CD4-positive, CD25-positive, alpha-beta regulatory T cell (primary cell): ENCODE measurements at regions not wholly inside any gene's neighbourhood (a gene's known extent, or its start where the extent isn't known, plus 50 kb on each side); places are given as distances from the start of the nearest gene placed in this dataset.

Source experiments
- ATAC-seq, 2 donors: fragments of 150-1000 bp; cut with Tn5 transposase; one replicate each; pipeline ENCODE4 v1.10.0; 2021; ENCODE audit warnings: low read depth in 2 of 2, moderate number of reproducible peaks in 2 of 2, moderate library complexity in 1 of 2
- DNase-seq, 3 donors: peaks; one replicate each; pipeline versions ENCODE4 v3.0.0 to v3.0.0-alpha.2; 2012 to 2022; ENCODE audit warnings: mixed read lengths in 1 of 3
- H3K27ac ChIP-seq: one replicate; pipeline ENCODE4 v1.7.0; 2013; ENCODE audit warnings: mild to moderate bottlenecking, low read length; ENCODE audit not compliant: insufficient read depth, poor library complexity, severe bottlenecking
- H3K27me3 ChIP-seq: one replicate; pipeline ENCODE4 v1.7.0; 2013; ENCODE audit warnings: low read length; ENCODE audit not compliant: control insufficient read depth, insufficient read depth
- H3K36me3 ChIP-seq: one replicate; pipeline ENCODE4 v1.7.0; 2013; ENCODE audit warnings: mild to moderate bottlenecking, low read length, moderate library complexity; ENCODE audit not compliant: control insufficient read depth, insufficient read depth
- H3K4me1 ChIP-seq: 2 replicates; pipeline ENCODE4 v1.7.0; 2013; ENCODE audit warnings: mild to moderate bottlenecking, low read length; ENCODE audit not compliant: insufficient read depth, control insufficient read depth, poor library complexity, severe bottlenecking
- H3K4me3 ChIP-seq: one replicate; pipeline ENCODE4 v1.7.0; 2013; ENCODE audit warnings: low read depth, mild to moderate bottlenecking, low read length, moderate library complexity
- H3K9me3 ChIP-seq, 2 experiments: 1 replicate in 1 of 2; 2 replicates in 1 of 2; pipeline ENCODE4 v1.7.0; 2013; ENCODE audit warnings: low read length in 2 of 2, mild to moderate bottlenecking in 1 of 2, moderate library complexity in 1 of 2; ENCODE audit not compliant: control insufficient read depth in 2 of 2
- H3K27ac Mint-ChIP-seq, 3 donors: one replicate each; pipeline ENCODE4 v1.8.0; 2020 to 2022; ENCODE audit warnings: mild to moderate bottlenecking in 3 of 3, mixed read lengths in 3 of 3, moderate library complexity in 2 of 3
- H3K27me3 Mint-ChIP-seq: one replicate; pipeline ENCODE4 v1.8.0; 2022; ENCODE audit warnings: mild to moderate bottlenecking, mixed read lengths
- H3K36me3 Mint-ChIP-seq: one replicate; pipeline ENCODE4 v1.8.0; 2020; ENCODE audit warnings: mixed read lengths
- H3K4me1 Mint-ChIP-seq, 4 donors: one replicate each; pipeline ENCODE4 v1.8.0; 2020 to 2022; ENCODE audit warnings: mixed read lengths in 4 of 4, mild to moderate bottlenecking in 1 of 4
- H3K4me3 Mint-ChIP-seq, 4 donors: one replicate each; pipeline ENCODE4 v1.8.0; 2020 to 2022; ENCODE audit warnings: mild to moderate bottlenecking in 4 of 4, mixed read lengths in 4 of 4, moderate library complexity in 3 of 4
- H3K9me3 Mint-ChIP-seq, 7 donors: one replicate each; pipeline ENCODE4 v1.8.0; 2020 to 2022; ENCODE audit warnings: mixed read lengths in 7 of 7, mild to moderate bottlenecking in 3 of 7, moderate library complexity in 2 of 7

DNA sequence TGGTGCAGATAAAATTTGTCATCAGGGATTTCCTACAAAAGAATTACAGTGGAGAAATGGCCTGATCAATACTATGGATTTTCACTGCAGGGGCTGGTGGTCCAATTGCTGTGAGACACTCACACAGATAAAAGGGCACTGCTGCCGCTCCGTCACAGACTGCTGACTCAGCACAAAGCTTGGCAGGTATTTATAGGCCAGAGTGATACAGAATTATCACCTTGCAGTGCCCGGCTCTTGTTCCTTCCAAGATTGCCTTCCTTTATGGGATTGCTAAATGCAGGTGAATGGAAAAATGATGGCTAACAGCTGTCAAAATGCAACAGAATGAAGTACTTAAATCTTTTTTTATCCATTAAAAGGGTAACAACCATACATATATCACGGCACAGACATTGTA lies 247.8 kb upstream of the ZFP64 start:
- DNase-seq (no peak), ATAC-seq (no peak)
- peak overlapping the region in 1 of 3 donors; percentile 27 for H3K27ac Mint-ChIP-seq
- no peaks in the 10 kb centered on the region for H3K9me3 Mint-ChIP-seq
- H3K4me1 Mint-ChIP-seq = peaks cover 0 to 2% (median 0%) of the 10 kb centered on the region in 4 donors
- H3K27me3 Mint-ChIP-seq = no peaks in the 10 kb centered on the region
- no peaks in the 10 kb centered on the region for H3K36me3 Mint-ChIP-seq
- Histone ChIP-seq H3K4me1 (no peaks in the 10 kb centered on the region), H3K27me3 (no peaks in the 10 kb centered on the region), H3K27ac (no peak overlapping the region), H3K9me3 (no peaks in the 10 kb centered on the region), H3K4me3 (no peak overlapping the region), H3K36me3 (no peaks in the 10 kb centered on the region)
- no peak overlapping the region for H3K4me3 Mint-ChIP-seq

GRCh38 chr20:52438326-52438963 lies 246.9 kb upstream of the ZFP64 start:
- no peaks in the 10 kb centered on the region for H3K9me3 ChIP-seq
- Mint-ChIP-seq H3K27ac (no peak overlapping the region), H3K36me3 (no peaks in the 10 kb centered on the region), H3K4me1 (peaks cover 0 to 2% (median 0%) of the 10 kb centered on the region in 4 donors), H3K9me3 (no peaks in the 10 kb centered on the region), H3K27me3 (no peaks in the 10 kb centered on the region), H3K4me3 (no peak overlapping the region)
- peak in 1 of 3 donors; percentile 17 for DNase-seq
- H3K36me3 ChIP-seq = no peaks in the 10 kb centered on the region
- no peak overlapping the region for H3K27ac ChIP-seq
- H3K4me3 ChIP-seq = no peak overlapping the region
- ATAC-seq = no peak
- no peaks in the 10 kb centered on the region for H3K4me1 ChIP-seq
- no peaks in the 10 kb centered on the region for H3K27me3 ChIP-seq

DNA sequence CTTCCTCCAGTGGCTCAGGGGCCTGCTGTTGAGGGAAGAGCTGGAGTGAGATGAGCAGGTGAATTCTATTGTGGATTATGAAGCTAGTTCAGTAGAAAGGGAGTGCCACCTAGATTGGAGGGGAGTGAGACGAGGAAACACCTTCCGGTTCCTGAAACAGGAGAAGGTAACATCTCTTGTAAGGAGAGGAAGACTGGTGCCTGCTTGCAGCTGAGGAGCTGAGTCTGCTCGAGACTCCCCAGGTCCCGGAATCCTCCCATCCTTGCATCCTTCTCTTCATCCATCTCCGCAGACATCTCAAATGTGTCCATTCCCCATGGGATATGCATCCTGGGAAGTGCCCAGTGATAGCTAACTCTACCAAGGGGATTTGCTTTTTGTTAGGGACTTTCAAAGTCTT lies 242.9 kb upstream of the ZFP64 start:
- Mint-ChIP-seq H3K27me3 (no peaks in the 10 kb centered on the region), H3K27ac (no peak overlapping the region), H3K36me3 (no peaks in the 10 kb centered on the region), H3K4me3 (no peak overlapping the region), H3K4me1 (peaks cover 0 to 2% (median 0%) of the 10 kb centered on the region in 4 donors), H3K9me3 (peaks cover under 1 to 4% (median 2%) of the 10 kb centered on the region in 7 donors)
- no peak for DNase-seq
- Histone ChIP-seq H3K9me3 (no peaks in the 10 kb centered on the region), H3K27ac (no peak overlapping the region), H3K4me3 (no peak overlapping the region), H3K36me3 (no peaks in the 10 kb centered on the region), H3K27me3 (no peaks in the 10 kb centered on the region), H3K4me1 (no peaks in the 10 kb centered on the region)
- no peak for ATAC-seq

- Histone ChIP-seq H3K36me3 (no peaks in the 10 kb centered on the region), H3K4me3 (no peak overlapping the region), H3K27me3 (no peaks in the 10 kb centered on the region), H3K9me3 (no peaks in the 10 kb centered on the region), H3K27ac (no peak overlapping the region), H3K4me1 (no peaks in the 10 kb centered on the region)
- Mint-ChIP-seq H3K27ac (no peak overlapping the region), H3K36me3 (no peaks in the 10 kb centered on the region), H3K27me3 (no peaks in the 10 kb centered on the region), H3K9me3 (peaks cover 1 to 8% (median 3%) of the 10 kb centered on the region in 7 donors), H3K4me3 (no peak overlapping the region), H3K4me1 (peaks cover 0 to 2% (median 0%) of the 10 kb centered on the region in 4 donors)
- no peak for ATAC-seq
- no peak for DNase-seq
Measured at GRCh38 chr20:52434041-52434425, 242.5 kb upstream of the ZFP64 start.

GRCh38 chr20:52433326-52434040 lies 241.9 kb upstream of the ZFP64 start:
- no peak overlapping the region for H3K27ac ChIP-seq

GRCh38 chr20:52432740-52433139 lies 241.2 kb upstream of the ZFP64 start:
- Mint-ChIP-seq H3K36me3 (no peaks in the 10 kb centered on the region), H3K9me3 (peaks cover 1 to 8% (median 3%) of the 10 kb centered on the region in 7 donors), H3K27ac (no peak overlapping the region), H3K4me1 (no peaks in the 10 kb centered on the region), H3K4me3 (no peak overlapping the region), H3K27me3 (no peaks in the 10 kb centered on the region)
- no peak overlapping the region for H3K4me3 ChIP-seq
- H3K27me3 ChIP-seq = no peaks in the 10 kb centered on the region
- ATAC-seq (no peak), DNase-seq (no peak)
- H3K36me3 ChIP-seq = no peaks in the 10 kb centered on the region
- no peak overlapping the region for H3K27ac ChIP-seq
- no peaks in the 10 kb centered on the region for H3K4me1 ChIP-seq
- H3K9me3 ChIP-seq = no peaks in the 10 kb centered on the region

More at GRCh38 chr20:52433326-52434040, 241.9 kb upstream of the ZFP64 start:
- no peaks in the 10 kb centered on the region for H3K4me1 ChIP-seq
- Mint-ChIP-seq H3K27me3 (no peaks in the 10 kb centered on the region), H3K36me3 (no peaks in the 10 kb centered on the region), H3K27ac (no peak overlapping the region), H3K4me3 (no peak overlapping the region), H3K4me1 (peaks cover 0 to 2% (median 0%) of the 10 kb centered on the region in 4 donors), H3K9me3 (peaks cover 1 to 8% (median 3%) of the 10 kb centered on the region in 7 donors)
- H3K4me3 ChIP-seq = no peak overlapping the region
- no peak for ATAC-seq
- DNase-seq = no peak
- no peaks in the 10 kb centered on the region for H3K36me3 ChIP-seq
- H3K9me3 ChIP-seq = no peaks in the 10 kb centered on the region
- no peaks in the 10 kb centered on the region for H3K27me3 ChIP-seq

GRCh38 chr20:52429029-52429428 lies 237.4 kb upstream of the ZFP64 start:
- H3K36me3 ChIP-seq = no peaks in the 10 kb centered on the region
- DNase-seq = no peak
- no peaks in the 10 kb centered on the region for H3K9me3 ChIP-seq
- Mint-ChIP-seq H3K27me3 (no peaks in the 10 kb centered on the region), H3K4me3 (no peak overlapping the region), H3K4me1 (no peaks in the 10 kb centered on the region), H3K9me3 (peaks cover 2 to 8% (median 5%) of the 10 kb centered on the region in 7 donors), H3K36me3 (no peaks in the 10 kb centered on the region), H3K27ac (no peak overlapping the region)
- ATAC-seq = no peak
- no peaks in the 10 kb centered on the region for H3K4me1 ChIP-seq
- no peak overlapping the region for H3K4me3 ChIP-seq
- no peak overlapping the region for H3K27ac ChIP-seq
- H3K27me3 ChIP-seq = no peaks in the 10 kb centered on the region

- Histone ChIP-seq H3K4me3 (no peak overlapping the region), H3K27me3 (no peaks in the 10 kb centered on the region), H3K4me1 (no peaks in the 10 kb centered on the region), H3K36me3 (no peaks in the 10 kb centered on the region), H3K9me3 (no peaks in the 10 kb centered on the region), H3K27ac (no peak overlapping the region)
- Mint-ChIP-seq H3K4me1 (no peaks in the 10 kb centered on the region), H3K9me3 (peaks cover 2 to 8% (median 5%) of the 10 kb centered on the region in 7 donors), H3K4me3 (no peak overlapping the region), H3K27ac (no peak overlapping the region), H3K36me3 (no peaks in the 10 kb centered on the region), H3K27me3 (no peaks in the 10 kb centered on the region)
- no peak for ATAC-seq
- DNase-seq = no peak
Measured at GRCh38 chr20:52427960-52428359, 236.4 kb upstream of the ZFP64 start.
